ENCODE measurements at regions not wholly inside any gene's neighbourhood (a gene's known extent, or its start where the extent isn't known, plus 50 kb on each side); places are given as distances from the start of the nearest gene placed in this dataset.

DNA sequence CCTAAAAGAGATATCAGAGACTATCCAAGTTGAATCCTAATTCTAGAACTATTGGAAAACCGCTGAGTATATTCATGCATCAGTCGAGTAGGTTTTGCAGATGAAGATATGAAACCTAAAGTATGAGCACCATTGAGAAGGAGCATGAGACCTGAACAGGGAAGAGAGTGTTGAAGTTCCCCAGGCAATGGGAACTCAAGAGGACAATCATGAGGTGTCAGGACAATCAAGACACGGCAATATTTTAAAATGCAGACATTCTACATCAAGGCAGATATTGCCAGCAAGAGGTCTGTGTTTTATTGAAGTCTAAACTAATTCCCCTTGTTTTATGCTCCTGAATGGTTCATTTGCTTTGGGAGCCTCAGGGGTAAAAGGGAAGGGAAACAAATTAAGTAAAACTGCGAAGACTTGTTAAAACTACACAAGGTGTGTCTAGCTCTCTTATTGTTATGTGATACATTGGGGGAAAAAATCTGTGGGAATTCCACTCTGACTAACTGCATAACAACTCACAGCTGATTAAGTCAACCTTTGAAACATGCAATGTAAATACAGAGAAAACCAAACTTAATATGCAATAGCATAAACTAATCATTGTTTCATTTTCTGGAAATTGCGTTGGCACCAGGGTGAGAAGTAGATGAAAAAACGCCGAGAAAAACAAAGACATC lies 347.9 kb upstream of the ADGRL2 start:
- Histone ChIP-seq H3K9me3 (ENCODE audit: control insufficient read depth, low read length) (no peaks in the 10 kb centered on the region), H3K4me3 (ENCODE audit: low read length) (no peak overlapping the region), H3K4me1 (ENCODE audit: control insufficient read depth, insufficient read depth, low read length) (no peaks in the 10 kb centered on the region), H3K27me3 (replicated peaks; ENCODE audit: control insufficient read depth, insufficient read depth, low read length) (no peaks in the 10 kb centered on the region), H3K9ac (ENCODE audit: low read length) (no peak overlapping the region), H3K36me3 (ENCODE audit: control insufficient read depth, insufficient read depth, low read length, severe bottlenecking) (no peaks in the 10 kb centered on the region)
- DNase-seq (ENCODE audit: low read depth): no peak

DNA sequence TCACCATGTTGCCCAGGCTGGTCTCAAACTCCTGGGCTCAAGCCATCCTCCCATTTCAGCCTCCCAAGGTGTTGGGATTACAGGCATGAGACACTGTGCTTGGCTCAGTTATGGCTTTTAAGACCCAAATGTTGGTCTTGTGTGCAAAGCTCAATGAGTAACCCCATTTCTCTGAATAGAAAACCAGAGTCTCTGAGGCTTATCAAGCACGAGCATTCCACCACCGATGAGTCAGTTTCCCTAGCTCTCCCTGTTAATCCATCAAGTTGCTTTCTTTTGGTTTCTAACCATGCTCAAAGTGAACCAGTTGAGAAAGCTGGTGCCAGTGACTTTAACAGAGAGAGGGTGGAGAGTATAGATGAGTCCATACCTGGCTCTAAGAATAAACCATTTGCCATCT lies 350.9 kb upstream of the ADGRL2 start:
- H3K36me3 ChIP-seq (ENCODE audit: control insufficient read depth, insufficient read depth, low read length, severe bottlenecking): no peaks in the 10 kb centered on the region
- no peaks in the 10 kb centered on the region for H3K9me3 ChIP-seq (ENCODE audit: control insufficient read depth, low read length)
- H3K27me3 ChIP-seq (replicated peaks; ENCODE audit: control insufficient read depth, insufficient read depth, low read length): no peaks in the 10 kb centered on the region
- H3K4me3 ChIP-seq (ENCODE audit: low read length): no peak overlapping the region
- no peak for DNase-seq (ENCODE audit: low read depth)
- H3K9ac ChIP-seq (ENCODE audit: low read length): no peak overlapping the region
- H3K4me1 ChIP-seq (ENCODE audit: control insufficient read depth, insufficient read depth, low read length): no peaks in the 10 kb centered on the region

DNA sequence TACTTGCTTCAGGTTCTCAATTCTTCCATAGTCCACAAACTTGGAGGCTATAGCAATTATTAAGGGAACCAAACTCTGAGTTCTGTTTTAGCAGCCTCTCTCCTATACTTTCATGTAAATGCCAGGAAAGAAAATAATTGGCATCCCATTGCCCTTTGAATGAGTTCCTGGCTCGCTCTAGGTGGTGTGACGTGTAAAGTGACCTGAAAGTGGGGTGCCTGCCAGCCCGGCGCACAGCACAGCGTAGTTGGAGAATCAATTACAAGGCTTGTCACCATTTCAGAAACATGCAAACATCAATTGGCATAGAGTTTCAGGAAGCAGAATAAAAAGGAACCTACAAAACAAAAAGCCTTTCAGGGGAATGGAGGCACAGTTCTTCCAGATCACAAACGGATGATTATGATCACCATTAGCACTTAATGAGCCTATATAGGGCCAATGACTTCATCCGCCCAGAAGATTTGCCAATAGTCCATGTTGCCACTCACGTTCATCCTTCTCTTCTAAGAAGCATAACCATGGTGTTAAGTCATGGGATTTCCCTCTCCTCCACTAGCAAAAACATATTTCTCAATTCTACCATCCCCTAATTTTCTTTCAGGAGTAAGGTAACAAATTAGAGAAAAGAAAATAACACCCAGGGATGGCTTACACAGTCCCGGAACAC lies 354.6 kb upstream of the ADGRL2 start:
- no peak overlapping the region for H3K9ac ChIP-seq (ENCODE audit: low read length)
- no peaks in the 10 kb centered on the region for H3K27me3 ChIP-seq (replicated peaks; ENCODE audit: control insufficient read depth, insufficient read depth, low read length)
- H3K4me3 ChIP-seq (ENCODE audit: low read length): no peak overlapping the region
- no peaks in the 10 kb centered on the region for H3K9me3 ChIP-seq (ENCODE audit: control insufficient read depth, low read length)
- peaks cover 4% of the 10 kb centered on the region for H3K4me1 ChIP-seq (ENCODE audit: control insufficient read depth, insufficient read depth, low read length)
- no peak for DNase-seq (ENCODE audit: low read depth)
- no peaks in the 10 kb centered on the region for H3K36me3 ChIP-seq (ENCODE audit: control insufficient read depth, insufficient read depth, low read length, severe bottlenecking)

DNA sequence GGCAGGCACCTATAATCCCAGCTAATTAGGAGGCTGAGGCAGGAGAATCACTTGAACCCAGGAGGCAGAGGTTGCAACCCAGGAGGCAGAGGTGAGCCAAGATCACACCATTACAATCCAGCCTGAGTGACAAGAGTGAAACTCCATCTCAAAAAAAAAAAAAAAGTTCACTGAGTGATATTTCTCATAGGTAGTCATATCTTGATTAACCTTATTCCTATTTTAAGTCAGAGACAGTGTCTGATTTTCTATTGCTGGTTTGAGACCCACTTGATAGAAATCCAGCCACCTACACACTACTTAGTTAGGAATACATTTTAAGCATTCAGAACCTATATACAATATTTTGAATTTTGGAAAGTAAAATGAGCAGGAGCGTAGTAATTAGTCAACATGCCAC lies 357.4 kb upstream of the ADGRL2 start:
- peaks cover 4% of the 10 kb centered on the region for H3K4me1 ChIP-seq (ENCODE audit: control insufficient read depth, insufficient read depth, low read length)
- DNase-seq (ENCODE audit: low read depth): no peak
- H3K9me3 ChIP-seq (ENCODE audit: control insufficient read depth, low read length): no peaks in the 10 kb centered on the region
- no peak overlapping the region for H3K9ac ChIP-seq (ENCODE audit: low read length)
- H3K4me3 ChIP-seq (ENCODE audit: low read length): no peak overlapping the region
- no peaks in the 10 kb centered on the region for H3K36me3 ChIP-seq (ENCODE audit: control insufficient read depth, insufficient read depth, low read length, severe bottlenecking)
- no peaks in the 10 kb centered on the region for H3K27me3 ChIP-seq (replicated peaks; ENCODE audit: control insufficient read depth, insufficient read depth, low read length)

DNA sequence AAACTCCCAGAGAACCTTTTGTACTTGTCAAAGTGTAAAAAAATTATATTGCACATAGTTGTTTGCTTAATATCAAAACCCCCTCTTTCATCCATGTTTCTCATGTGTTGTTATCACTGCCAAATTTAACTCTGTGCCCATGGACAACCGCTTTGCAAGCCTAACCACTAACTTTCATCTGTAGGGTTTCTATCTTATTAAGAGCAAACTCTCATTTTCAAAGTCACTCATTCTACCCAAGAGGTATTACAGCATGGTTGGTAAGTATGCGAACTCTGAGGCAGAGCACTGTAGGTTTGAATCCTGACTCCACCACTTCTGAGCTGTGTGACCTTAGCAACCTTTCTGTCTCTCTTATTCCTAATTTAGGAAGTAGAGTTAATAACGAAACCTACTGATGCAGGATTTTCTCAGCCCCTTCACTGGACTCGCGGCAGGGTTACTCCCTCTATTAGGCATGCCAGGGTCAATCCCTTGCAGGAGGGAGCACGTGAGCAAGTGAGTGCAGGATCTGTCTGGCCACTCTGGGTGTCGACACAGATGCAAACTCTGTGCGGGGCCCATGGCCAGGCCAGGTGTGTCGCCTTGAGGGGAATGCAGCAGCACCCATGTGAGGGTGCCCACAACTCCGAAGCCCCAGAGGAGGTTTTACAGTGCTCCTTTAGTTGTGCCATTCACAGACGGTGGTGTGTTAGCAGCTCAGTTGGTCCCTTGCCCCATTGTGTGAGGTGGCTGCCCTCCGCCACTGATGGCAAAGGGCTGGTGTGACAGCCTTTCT lies 361.5 kb upstream of the ADGRL2 start:
- Histone ChIP-seq H3K36me3 (ENCODE audit: control insufficient read depth, insufficient read depth, low read length, severe bottlenecking) (no peaks in the 10 kb centered on the region), H3K4me3 (ENCODE audit: low read length) (no peak overlapping the region), H3K4me1 (ENCODE audit: control insufficient read depth, insufficient read depth, low read length) (peaks cover 4% of the 10 kb centered on the region), H3K9me3 (ENCODE audit: control insufficient read depth, low read length) (no peaks in the 10 kb centered on the region), H3K27me3 (replicated peaks; ENCODE audit: control insufficient read depth, insufficient read depth, low read length) (no peaks in the 10 kb centered on the region), H3K9ac (ENCODE audit: low read length) (no peak overlapping the region)
- no peak for DNase-seq (ENCODE audit: low read depth)

DNA sequence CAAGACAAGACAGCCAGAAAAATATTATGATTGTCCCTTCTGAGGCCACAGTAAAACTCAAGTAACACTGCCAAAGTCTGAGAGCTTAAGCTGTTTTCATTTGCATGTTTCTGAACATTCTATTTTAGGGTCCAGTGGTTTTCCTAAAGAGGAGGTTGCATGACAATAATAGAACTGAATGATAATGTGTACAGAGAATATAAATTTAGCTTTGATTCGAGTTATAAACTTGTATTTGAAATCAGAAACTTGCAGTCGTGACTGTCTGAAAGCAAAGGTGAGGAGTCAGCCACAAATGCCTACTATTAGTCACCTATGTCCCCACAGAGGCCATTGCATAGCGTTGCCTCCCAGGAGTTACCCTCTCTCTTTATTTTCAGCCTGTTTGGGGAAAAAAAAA lies 363.1 kb upstream of the ADGRL2 start:
- H3K4me3 ChIP-seq (ENCODE audit: low read length): no peak overlapping the region
- H3K4me1 ChIP-seq (ENCODE audit: control insufficient read depth, insufficient read depth, low read length): peaks cover 2% of the 10 kb centered on the region

DNA sequence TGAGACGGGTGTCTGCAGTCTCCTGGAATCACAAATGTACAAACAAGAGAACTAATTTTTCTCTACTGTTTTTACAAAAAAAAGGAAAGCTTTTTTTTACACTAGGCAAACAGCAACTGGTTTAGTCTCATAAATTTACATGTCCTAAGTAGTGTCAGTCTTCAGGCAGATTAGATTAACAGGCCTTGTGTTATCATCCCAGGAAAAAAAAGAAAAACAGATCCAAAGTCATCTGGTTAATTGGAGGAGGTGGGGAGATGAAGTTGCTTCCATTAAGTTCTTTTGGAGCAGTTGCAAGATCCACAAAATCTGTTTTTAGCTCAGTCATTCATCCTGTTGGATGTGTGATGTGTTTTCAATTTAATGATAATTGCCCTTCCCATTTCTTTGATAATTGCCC lies 363.5 kb upstream of the ADGRL2 start:
- H3K9ac ChIP-seq (ENCODE audit: low read length): no peak overlapping the region
- no peak for DNase-seq (ENCODE audit: low read depth)
- no peaks in the 10 kb centered on the region for H3K4me1 ChIP-seq (ENCODE audit: control insufficient read depth, insufficient read depth, low read length)
- H3K36me3 ChIP-seq (ENCODE audit: control insufficient read depth, insufficient read depth, low read length, severe bottlenecking): no peaks in the 10 kb centered on the region
- H3K4me3 ChIP-seq (ENCODE audit: low read length): no peak overlapping the region
- H3K9me3 ChIP-seq (ENCODE audit: control insufficient read depth, low read length): no peaks in the 10 kb centered on the region
- no peaks in the 10 kb centered on the region for H3K27me3 ChIP-seq (replicated peaks; ENCODE audit: control insufficient read depth, insufficient read depth, low read length)

More for the DNA sequence above, 363.1 kb upstream of the ADGRL2 start:
- Histone ChIP-seq H3K36me3 (ENCODE audit: control insufficient read depth, insufficient read depth, low read length, severe bottlenecking) (no peaks in the 10 kb centered on the region), H3K9ac (ENCODE audit: low read length) (no peak overlapping the region), H3K27me3 (replicated peaks; ENCODE audit: control insufficient read depth, insufficient read depth, low read length) (no peaks in the 10 kb centered on the region), H3K9me3 (ENCODE audit: control insufficient read depth, low read length) (no peaks in the 10 kb centered on the region)
- no peak for DNase-seq (ENCODE audit: low read depth)

DNA sequence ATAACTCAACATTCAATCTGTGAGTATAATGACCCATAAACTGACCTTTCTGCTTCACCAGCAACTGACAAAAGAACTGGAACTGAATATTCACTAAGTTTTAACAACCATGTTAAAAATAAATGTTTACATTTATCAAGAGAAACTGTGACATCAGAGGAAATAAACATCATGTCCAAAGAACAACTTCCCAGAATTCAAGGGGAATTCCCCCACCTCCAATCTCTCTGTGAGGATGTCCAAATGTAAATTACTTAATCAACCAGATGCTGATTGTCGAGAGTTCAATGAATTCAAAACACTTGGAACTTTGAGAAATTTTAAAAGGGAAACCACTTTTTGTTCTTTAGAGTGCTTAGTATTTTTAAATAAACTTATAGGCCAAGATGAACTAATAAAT lies 365.6 kb upstream of the ADGRL2 start:
- Histone ChIP-seq H3K4me1 (ENCODE audit: control insufficient read depth, insufficient read depth, low read length) (no peaks in the 10 kb centered on the region), H3K4me3 (ENCODE audit: low read length) (no peak overlapping the region), H3K9ac (ENCODE audit: low read length) (no peak overlapping the region), H3K36me3 (ENCODE audit: control insufficient read depth, insufficient read depth, low read length, severe bottlenecking) (no peaks in the 10 kb centered on the region), H3K27me3 (replicated peaks; ENCODE audit: control insufficient read depth, insufficient read depth, low read length) (no peaks in the 10 kb centered on the region), H3K9me3 (ENCODE audit: control insufficient read depth, low read length) (no peaks in the 10 kb centered on the region)
- DNase-seq (ENCODE audit: low read depth): no peak

DNA sequence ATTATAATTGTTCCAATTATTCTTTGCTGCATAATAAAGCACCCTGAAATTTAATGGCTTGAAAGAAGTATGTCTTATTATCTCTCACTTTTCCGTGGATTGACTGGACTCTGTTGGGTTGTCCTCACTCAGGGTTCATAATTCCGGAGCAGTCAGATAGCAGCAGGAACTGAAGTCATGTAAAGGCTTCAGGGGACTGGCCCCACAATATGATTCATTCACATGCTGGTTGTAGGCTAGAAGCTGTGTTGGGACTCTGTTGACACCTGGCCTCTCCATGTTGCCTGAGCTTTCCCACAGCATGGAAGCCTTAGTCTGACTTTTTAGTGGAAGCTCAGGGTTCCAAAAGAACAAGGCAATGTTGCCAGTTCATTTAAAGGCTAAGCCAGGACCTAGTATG lies 367.1 kb upstream of the ADGRL2 start:
- Histone ChIP-seq H3K27me3 (replicated peaks; ENCODE audit: control insufficient read depth, insufficient read depth, low read length) (no peaks in the 10 kb centered on the region), H3K9me3 (ENCODE audit: control insufficient read depth, low read length) (no peaks in the 10 kb centered on the region), H3K9ac (ENCODE audit: low read length) (no peak overlapping the region), H3K4me3 (ENCODE audit: low read length) (no peak overlapping the region), H3K4me1 (ENCODE audit: control insufficient read depth, insufficient read depth, low read length) (no peaks in the 10 kb centered on the region), H3K36me3 (ENCODE audit: control insufficient read depth, insufficient read depth, low read length, severe bottlenecking) (no peaks in the 10 kb centered on the region)
- no peak for DNase-seq (ENCODE audit: low read depth)

DNA sequence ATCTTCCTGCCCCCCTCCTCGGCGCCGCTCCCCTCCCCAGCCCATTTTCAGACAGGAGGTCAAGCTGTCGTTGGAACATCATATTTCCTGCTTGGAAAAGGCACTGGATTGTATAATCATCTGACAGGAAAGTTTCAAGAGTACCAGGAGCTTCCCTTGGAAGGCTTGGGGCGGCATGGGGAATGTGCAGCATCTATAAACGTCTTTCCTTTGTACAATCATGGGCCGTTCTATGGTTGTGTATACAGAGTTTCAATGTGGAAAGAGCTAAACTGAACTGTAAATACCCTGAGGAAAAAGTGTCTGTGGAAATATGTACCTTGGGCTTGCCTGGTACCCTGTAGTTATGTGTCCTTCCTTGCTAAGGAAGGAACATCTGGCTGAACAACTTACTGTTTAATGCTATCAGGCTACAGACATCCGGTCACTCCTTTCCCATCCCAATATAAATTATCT lies 368.1 kb upstream of the ADGRL2 start:
- no peaks in the 10 kb centered on the region for H3K36me3 ChIP-seq (ENCODE audit: control insufficient read depth, insufficient read depth, low read length, severe bottlenecking)
- no peaks in the 10 kb centered on the region for H3K4me1 ChIP-seq (ENCODE audit: control insufficient read depth, insufficient read depth, low read length)
- DNase-seq (ENCODE audit: low read depth): no peak
- H3K9me3 ChIP-seq (ENCODE audit: control insufficient read depth, low read length): no peaks in the 10 kb centered on the region
- H3K27me3 ChIP-seq (replicated peaks; ENCODE audit: control insufficient read depth, insufficient read depth, low read length): no peaks in the 10 kb centered on the region
- H3K4me3 ChIP-seq (ENCODE audit: low read length): no peak overlapping the region
- H3K9ac ChIP-seq (ENCODE audit: low read length): no peak overlapping the region

DNA sequence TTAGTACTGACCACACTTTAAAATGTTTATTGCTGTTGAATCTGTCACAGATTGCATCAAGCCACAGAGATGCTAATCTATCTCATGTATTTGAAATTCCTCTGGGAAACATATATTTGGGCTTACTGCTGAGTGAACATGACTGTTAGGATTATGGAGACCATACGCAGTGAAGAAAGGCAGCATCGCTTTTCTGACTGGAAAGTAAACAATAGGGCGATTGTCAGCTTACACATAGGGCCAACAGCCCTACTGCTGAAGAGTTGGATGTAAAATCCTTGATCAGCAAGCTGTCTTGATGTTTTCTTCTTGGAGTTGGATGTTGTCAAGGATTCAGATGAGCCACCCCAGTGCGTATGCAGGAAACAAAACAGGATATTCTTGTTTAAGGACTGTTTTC lies 368.7 kb upstream of the ADGRL2 start:
- Histone ChIP-seq H3K4me1 (ENCODE audit: control insufficient read depth, insufficient read depth, low read length) (no peaks in the 10 kb centered on the region), H3K36me3 (ENCODE audit: control insufficient read depth, insufficient read depth, low read length, severe bottlenecking) (no peaks in the 10 kb centered on the region), H3K4me3 (ENCODE audit: low read length) (no peak overlapping the region), H3K27me3 (replicated peaks; ENCODE audit: control insufficient read depth, insufficient read depth, low read length) (no peaks in the 10 kb centered on the region), H3K9ac (ENCODE audit: low read length) (no peak overlapping the region), H3K9me3 (ENCODE audit: control insufficient read depth, low read length) (no peaks in the 10 kb centered on the region)
- peak; percentile 61 for DNase-seq (ENCODE audit: low read depth)

Measured in adipocyte (in vitro differentiated cells).